ENCODE measurements at regions not wholly inside any gene's neighbourhood (a gene's known extent, or its start where the extent isn't known, plus 50 kb on each side); places are given as distances from the start of the nearest gene placed in this dataset.

- DNase-seq = no peak
These were observed 328.3 kb downstream of the MFSD1 start for GRCh38 chr3:159130108-159130507.

GRCh38 chr3:159131376-159131775 lies 329.5 kb downstream of the MFSD1 start:
- DNase-seq = no peak

DNA sequence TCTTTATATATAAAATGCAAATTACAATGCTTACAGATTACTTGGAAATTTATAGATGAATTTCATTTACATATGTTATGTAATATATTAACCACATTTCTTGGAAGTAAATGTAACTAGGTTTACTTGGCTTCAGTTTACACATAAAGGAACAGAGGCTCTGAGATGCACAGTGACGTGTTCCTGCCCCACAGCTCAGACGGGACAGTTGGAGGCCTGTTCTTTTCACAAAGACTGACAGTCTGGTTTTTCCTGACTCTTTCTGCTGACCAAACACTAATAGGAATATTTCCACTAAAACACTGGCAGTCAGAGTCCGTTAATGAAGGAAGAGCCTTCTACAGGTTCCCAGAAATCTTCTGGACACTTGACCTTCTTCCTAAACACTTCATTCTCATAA lies 336.1 kb downstream of the MFSD1 start:
- no peak for DNase-seq

- no peak for DNase-seq
These were observed 337.5 kb downstream of the MFSD1 start for GRCh38 chr3:159139326-159139725.

DNA sequence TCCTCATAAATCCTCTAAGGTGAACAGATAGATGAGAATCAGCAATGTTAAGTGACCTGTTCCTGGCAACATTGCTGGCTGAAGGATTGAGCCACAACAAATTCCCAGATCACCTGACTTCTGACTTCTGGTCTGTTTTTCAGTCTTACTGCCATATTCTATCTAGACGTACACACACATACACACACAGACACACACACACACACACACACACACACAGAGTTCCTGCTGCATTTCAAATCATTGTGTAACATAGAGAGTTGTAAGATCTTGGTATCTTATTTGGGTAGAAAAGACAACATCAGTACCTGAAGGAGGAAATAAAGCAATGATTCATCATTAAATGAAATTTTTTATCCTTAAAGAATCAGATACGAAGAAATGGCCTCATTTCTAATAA lies 342.6 kb downstream of the MFSD1 start:
- DNase-seq = no peak

DNA sequence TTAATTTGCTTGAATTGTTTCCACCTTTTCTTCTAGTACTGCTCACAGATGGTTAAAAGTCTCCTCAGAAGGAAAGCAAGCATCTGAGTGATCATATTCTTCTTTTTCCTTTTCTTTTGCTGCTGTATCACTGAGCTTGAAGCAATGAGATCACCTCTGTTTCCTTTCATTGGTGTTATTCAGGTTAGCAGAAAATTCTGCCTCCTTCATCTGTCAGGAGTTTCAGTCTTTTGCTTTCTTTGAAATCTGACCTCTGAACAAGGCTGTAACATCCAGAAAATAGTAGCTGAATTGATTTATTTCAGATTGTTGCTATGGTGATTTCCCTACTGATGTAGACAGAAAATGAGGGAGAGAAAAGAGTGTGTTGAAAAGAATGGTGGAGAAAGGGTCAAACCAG lies 343.0 kb downstream of the MFSD1 start:
- DNase-seq = no peak

DNA sequence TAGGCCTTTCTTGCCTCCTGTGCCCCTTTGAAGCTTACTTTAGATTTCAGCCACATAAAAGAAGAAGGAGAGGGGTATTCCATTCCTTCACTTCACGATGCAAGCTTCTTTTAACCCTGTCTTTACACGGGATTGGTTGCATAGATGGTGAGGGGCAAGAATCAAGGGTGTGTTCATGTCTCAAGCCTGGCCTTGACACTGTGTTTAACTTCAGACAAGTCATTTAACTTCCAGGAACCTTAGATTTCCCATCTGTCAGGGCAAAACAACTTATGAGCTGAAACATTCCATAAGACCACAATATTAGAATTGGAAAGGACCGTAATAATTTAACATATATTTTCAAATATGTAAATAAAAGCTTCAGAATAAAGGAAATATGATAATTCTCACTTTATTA lies 344.5 kb downstream of the MFSD1 start:
- DNase-seq = no peak

DNA sequence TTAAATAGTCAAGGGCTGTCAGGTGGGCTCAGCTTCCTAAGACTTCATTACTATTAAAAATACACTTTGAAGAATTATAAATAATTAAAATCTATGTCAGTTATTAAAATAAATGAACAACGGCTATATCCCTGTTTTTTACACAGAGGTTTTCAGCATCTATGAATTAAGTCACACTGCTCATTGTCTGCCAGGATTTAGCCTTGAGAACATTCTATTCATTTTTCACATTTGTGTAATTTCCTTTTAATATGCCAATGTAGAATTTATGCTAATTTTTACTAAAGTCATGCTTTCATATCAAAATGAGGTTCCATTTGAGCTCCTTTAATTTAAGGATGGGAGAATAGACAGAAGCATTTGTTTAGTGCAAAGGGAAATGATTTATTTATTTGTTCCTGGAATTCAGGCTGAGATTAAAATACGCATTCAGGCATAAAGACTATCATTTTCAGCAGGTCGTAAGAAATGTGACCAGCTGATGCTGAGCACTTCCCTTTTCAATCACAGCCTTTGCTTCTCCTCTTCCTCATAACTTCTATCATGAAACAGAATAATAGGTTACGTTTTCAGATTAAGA lies 345.1 kb downstream of the MFSD1 start:
- DNase-seq = no peak

DNA sequence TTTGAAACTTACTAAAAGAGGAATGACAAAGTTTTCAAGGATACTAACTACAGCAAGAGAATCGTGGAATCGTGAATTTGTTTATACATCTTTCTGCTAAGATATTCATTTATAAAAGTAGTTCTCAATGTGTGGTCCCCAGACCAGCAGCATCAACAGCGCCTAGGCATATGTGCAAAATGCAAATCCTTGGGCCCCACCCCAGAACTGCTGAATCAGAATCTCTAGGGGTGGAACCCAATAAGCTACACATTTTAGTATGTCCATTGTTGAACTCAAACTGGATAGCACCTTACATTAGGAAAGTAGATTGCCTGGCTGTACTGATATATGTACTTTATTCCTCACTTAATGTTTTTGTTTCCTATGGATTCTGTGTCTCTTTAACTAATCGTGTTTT lies 346.0 kb downstream of the MFSD1 start:
- DNase-seq = no peak

DNA sequence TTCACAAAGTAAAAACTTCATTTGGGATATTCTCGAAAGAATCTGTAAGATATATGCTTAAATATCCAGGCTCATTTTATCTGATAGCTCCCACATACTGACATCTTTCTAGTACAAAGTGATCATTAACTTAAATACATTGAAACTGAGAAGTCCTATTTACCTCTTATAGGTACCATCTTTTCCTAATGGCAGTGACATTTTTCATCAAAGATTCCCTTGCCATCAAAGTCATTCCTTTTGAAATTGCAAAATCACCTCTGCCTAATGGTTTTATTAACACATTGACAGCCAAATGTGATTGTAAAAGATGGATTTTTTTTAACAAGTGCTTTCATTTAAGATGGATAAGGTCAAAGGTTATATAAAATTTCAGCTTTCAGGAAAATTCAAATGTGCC lies 346.6 kb downstream of the MFSD1 start:
- DNase-seq = no peak

GRCh38 chr3:159149131-159149530 lies 347.3 kb downstream of the MFSD1 start:
- DNase-seq = no peak

DNA sequence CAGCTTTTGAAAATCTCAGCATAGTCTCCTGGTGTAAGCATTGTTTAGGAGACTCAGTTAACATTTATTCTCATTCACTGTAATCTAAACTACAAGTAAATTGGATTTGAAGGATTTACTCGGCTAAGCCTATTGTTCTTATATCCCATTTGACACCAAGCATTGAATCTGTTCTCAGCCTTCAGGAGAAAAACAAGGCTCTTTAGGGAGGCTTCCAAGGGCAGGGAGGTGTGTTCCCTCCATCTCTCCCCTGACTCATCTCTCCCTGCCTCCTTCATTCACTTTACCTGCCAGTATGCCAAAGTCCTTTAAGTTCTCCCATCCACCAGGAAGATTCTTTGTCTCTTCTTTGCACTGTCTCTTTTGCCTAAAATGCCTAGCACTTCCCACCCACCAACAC lies 347.8 kb downstream of the MFSD1 start:
- no peak for DNase-seq

DNA sequence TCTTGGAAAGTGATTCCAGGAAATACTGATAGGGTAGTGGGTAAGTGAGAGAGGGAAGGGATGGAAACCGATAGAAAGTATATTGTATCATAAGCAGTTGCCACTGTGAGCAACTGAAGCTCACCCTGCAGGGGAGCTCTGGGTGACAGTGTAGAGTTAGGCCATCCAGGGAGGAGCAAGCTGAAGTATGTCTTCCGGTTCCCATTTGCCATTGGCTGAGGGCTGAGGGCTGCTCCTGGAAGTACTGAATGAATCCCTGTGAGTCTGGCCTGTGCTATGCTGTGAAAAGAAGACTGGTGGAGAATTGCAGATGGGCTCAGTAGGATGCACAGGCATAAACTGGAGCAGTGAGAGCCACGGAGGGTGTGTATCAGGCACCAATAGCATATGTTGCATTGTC lies 348.3 kb downstream of the MFSD1 start:
- no peak for DNase-seq

GRCh38 chr3:159151130-159151529 lies 349.3 kb downstream of the MFSD1 start:
- DNase-seq = no peak

GRCh38 chr3:159157275-159157674 lies 355.4 kb downstream of the MFSD1 start:
- no peak for DNase-seq

DNA sequence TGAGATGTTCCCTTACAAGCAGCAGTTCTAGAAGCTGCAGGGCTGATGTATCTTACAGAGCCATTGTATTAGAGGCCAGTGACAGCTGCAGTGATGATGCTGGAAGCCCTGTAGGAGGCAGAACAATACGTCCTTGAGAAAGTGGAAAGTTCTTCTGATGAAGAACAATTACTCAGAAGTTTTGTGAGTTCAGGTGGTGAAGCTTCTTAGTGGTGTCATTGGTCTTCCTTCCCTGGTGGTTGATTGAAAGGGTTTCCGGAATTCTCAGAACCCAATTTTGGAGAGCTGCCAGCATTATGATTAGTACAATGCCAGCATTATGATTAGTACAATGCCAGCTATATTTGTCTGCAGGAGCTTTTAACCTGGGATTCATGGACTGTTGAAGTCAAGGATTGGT lies 356.4 kb downstream of the MFSD1 start:
- DNase-seq = no peak

- no peak for DNase-seq
These were observed 356.9 kb downstream of the MFSD1 start for GRCh38 chr3:159158801-159159200.

DNA sequence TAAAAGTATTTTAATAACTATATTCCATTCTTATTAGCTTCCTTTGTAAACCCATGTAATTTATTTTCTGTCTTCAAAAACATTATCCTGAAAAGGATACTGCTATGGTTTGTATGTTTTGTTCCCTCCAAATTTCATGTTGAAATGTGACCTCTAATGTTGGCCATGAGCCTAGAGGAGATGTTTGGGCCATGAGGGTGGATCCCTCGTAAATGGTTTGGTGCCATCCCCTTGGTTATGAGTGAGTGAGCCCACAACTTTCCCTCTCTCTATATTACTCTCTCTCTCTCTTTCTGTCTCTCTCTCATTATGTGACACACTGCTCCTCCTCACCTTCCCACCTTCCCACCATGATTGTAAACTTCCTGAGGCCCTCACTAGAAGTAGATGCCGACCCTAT lies 357.7 kb downstream of the MFSD1 start:
- DNase-seq = no peak

DNA sequence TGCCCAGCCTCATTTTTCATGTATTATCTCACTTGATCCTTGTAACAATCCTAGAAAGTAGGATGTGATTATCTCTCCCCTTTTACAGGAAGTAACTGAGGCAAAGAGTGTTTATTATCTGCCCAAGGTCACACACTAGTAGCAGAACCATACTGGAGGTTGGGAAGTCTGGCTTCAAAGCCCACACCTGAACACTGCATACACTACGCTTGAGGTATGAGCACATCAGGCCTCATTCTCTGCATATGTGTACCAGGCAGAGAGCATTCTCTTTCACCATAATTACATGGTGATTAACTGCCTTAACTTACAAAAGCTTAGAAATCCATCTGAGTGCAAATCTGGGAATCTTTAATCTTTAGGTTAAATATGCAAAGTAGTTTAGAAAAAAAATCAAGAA lies 361.8 kb downstream of the MFSD1 start:
- DNase-seq = no peak

DNA sequence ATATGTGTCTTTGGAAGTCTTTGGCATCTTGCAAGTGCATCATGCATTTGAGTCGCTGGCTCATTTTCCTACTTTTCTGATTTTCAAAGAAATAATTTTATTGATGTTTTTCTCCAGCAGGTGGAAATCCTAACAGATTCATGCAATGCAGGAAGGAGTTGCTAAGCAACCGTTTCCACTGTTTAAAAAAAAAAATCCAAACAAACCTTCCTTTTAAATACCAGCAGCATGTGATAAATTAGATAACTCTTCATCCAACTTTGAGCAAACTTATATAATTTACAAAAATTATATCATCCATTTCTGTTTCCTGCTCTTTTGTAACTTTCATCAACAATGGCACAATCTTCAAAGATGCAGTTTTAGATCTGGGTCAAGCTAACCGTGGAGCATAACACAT lies 364.1 kb downstream of the MFSD1 start:
- no peak for DNase-seq

DNA sequence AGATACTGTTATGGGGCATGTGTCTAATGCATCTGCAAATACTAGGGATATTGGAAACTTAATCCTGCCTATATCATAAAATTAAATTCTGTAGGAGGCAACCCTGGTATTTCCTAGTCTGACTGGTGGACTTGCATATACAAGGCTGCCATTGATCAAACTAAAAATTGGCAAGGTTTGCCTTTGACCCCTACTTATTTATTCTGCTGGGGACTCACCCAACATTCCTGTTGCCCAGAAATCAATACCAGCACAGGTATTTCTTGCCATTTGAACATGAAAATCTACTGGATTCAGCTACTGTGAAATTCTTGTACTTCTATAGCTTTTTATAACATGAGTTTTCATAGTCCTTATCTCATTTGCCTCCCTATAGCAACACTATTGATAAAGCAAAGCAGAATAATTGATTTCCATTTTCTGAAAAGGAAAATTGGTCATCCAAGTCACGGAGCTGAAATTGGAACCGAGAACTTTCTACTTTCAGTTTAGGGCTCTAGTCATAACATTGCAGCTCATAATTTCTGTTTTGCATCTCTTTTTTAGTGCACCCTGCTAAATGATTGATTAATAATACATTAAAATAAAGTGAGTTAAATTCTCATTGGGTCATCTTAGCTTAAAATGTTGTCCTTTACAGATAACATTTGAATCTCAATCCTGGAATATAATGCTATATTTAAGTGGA lies 365.2 kb downstream of the MFSD1 start:
- DNase-seq = no peak

- DNase-seq = no peak
These were observed 366.9 kb downstream of the MFSD1 start for GRCh38 chr3:159168788-159169187.

GRCh38 chr3:159169828-159170227 lies 368.0 kb downstream of the MFSD1 start:
- DNase-seq = no peak

DNA sequence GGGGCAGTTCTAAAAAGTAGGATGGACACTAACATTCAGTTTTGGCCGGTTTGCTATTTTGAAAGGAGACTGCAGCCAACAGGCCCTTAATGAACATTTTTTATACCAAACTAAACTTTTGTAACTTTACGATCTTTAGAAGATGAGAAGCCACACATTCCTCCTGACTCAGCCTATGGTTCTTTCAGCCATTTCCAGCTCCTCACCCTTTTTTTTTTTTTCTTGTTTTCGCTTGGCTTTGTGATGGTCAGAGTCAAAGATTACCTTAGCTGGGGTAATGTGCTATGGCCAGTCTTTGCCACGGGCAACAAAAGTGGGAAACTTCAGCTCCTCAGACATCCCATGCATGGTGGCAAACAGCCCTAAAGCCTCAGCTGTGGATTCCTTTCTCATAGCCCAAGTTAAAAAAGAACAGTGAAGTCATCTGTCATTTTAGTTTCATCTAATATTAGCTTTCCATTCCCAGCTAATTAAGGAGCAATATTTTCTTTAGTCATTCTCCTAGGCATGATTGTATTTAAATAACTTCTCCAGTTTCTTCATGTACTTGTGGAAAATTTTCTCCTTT lies 368.7 kb downstream of the MFSD1 start:
- no peak for DNase-seq

- DNase-seq = no peak
These were observed 369.5 kb downstream of the MFSD1 start for GRCh38 chr3:159171333-159171732.
